HL-60 (cell line): ENCODE measurements at regions not wholly inside any gene's neighbourhood (a gene's known extent, or its start where the extent isn't known, plus 50 kb on each side); places are given as distances from the start of the nearest gene placed in this dataset.

Source experiments
- DNase-seq, 2 experiments: peaks; one replicate each; pipeline ENCODE4 v3.0.0-alpha.2; 2010 to 2020; ENCODE audit warnings: low read depth in 1 of 2, low spot score in 1 of 2
- H3K27ac ChIP-seq: fragments of 250-450 bp; sonication (Bioruptor Pico); replicated peaks from 2 replicates; pipeline ENCODE4 v1.5.1; 2020; ENCODE audit warnings: mild to moderate bottlenecking, moderate library complexity
- H3K27me3 ChIP-seq: fragments of 250-450 bp; sonication (Bioruptor Pico); 2 replicates; pipeline ENCODE4 v1.5.1; 2021; ENCODE audit warnings: mild to moderate bottlenecking, moderate library complexity; ENCODE audit not compliant: insufficient read depth, poor library complexity, severe bottlenecking
- H3K4me3 ChIP-seq: replicated peaks from 2 replicates; pipeline ENCODE4 v1.5.1; 2011; ENCODE audit warnings: mild to moderate bottlenecking, control low read depth, low read length; ENCODE audit not compliant: insufficient read depth
- CTCF ChIP-seq: IDR thresholded peaks from one replicate; pipeline ENCODE4 v1.5.1; 2011; ENCODE audit warnings: low read length, control low read depth, inconsistent platforms; ENCODE audit not compliant: insufficient read depth
- GABPA ChIP-seq: IDR thresholded peaks from 2 replicates; pipeline ENCODE4 v1.6.1; 2012; ENCODE audit warnings: low read depth
- POLR2AphosphoS5 ChIP-seq: IDR thresholded peaks from 2 replicates; pipeline ENCODE4 v1.6.1; 2012; ENCODE audit warnings: low read depth
- REST ChIP-seq: IDR thresholded peaks from 2 replicates; pipeline ENCODE4 v1.6.1; 2012; ENCODE audit warnings: low read depth; ENCODE audit not compliant: insufficient replicate concordance
- SPI1 ChIP-seq: IDR thresholded peaks from 2 replicates; pipeline ENCODE4 v1.6.1; 2012; ENCODE audit warnings: low read depth, mild to moderate bottlenecking, borderline replicate concordance

- no peaks in the 10 kb centered on the region for H3K27me3 ChIP-seq
- no peak overlapping the region for H3K4me3 ChIP-seq
- TF ChIP-seq REST (no peak), POLR2AphosphoS5 (no peak), SPI1 (no peak), CTCF (no peak), GABPA (no peak)
- no peak for DNase-seq
- no peak overlapping the region for H3K27ac ChIP-seq
Measured at GRCh38 chr7:41005374-41005901, 697.5 kb downstream of the INHBA start.

- Histone ChIP-seq H3K27me3 (no peaks in the 10 kb centered on the region), H3K4me3 (no peak overlapping the region), H3K27ac (no peak overlapping the region)
- DNase-seq: no peak
- TF ChIP-seq POLR2AphosphoS5 (no peak), SPI1 (no peak), REST (no peak), GABPA (no peak), CTCF (no peak)
Measured at GRCh38 chr7:41003977-41004376, 698.9 kb downstream of the INHBA start.

- no peak for DNase-seq
Measured at GRCh38 chr7:41003611-41003940, 699.3 kb downstream of the INHBA start.

More at GRCh38 chr7:41003611-41003940, 699.3 kb downstream of the INHBA start:
- no peaks in the 10 kb centered on the region for H3K27me3 ChIP-seq
- H3K27ac ChIP-seq: no peak overlapping the region
- no peak overlapping the region for H3K4me3 ChIP-seq
- TF ChIP-seq POLR2AphosphoS5 (no peak), GABPA (no peak), SPI1 (no peak), REST (no peak), CTCF (no peak)
